ENCODE measurements at regions not wholly inside any gene's neighbourhood (a gene's known extent, or its start where the extent isn't known, plus 50 kb on each side); places are given as distances from the start of the nearest gene placed in this dataset.
"Not testable (repeated sequence)": the region's sequence is repeated elsewhere in the genome, so short reads cannot be mapped to it uniquely, and the experiment has no call there.

DNA sequence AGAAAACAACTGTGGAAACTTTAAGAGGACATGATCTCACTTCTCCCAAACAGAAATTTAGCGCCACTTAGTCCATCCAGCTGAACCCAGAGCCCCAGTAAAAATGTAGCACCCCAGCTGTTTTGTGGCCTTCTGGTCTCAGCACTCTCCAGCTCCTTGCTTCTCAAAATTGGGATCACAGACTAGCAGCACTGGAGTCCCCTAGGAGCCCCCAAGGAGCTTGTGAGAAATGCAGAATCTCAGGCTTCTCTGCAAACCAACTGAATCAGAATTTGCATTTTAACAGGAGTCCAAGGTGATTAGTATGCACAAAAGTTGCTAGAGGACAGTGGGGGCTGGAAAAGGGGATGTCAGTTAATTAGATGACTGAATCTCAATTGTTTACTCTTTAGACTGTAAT, 89.8 kb upstream of the FIBIN start:
- DNase-seq = no peak

DNA sequence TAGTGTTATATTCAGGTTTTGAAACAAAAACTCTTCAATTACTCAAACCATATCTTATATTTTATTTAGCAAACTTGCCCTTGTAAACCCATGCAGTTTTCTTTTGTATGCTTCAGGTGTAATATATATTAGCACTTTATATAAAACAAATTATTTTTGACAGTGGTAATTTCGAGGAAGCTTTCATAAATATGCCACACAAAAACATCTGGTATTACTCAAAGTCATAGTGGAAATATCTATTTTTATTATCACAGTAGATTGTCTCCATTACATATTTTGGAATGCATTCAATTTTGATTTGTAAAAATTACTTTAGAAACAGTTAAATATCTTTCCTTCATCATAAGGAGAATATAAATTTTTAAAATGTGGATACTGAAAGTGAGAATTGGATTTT, 89.1 kb upstream of the FIBIN start:
- no peak for DNase-seq

DNA sequence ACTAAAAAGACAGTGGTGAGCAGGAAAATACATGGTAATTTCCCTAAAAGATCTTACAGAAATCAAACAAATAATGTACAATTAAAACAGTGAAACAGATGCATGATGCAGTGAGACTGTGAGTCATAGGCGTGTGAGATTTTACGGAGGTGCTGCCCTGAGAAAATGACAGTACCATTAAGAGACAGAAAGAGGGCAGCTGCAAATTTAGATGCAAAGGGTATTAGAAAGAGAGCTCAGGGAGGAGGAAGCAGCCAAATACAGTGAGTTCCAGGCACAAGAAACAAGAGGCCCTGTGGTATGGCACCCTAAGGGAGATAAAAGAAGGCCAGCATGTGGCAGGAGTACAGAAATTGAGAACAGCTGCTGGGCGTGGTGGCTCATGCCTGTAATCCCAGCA, 88.5 kb upstream of the FIBIN start:
- peak; percentile 7 for DNase-seq

GRCh38 chr11:26909515-26909914, 84.4 kb upstream of the FIBIN start:
- DNase-seq = no peak

DNA sequence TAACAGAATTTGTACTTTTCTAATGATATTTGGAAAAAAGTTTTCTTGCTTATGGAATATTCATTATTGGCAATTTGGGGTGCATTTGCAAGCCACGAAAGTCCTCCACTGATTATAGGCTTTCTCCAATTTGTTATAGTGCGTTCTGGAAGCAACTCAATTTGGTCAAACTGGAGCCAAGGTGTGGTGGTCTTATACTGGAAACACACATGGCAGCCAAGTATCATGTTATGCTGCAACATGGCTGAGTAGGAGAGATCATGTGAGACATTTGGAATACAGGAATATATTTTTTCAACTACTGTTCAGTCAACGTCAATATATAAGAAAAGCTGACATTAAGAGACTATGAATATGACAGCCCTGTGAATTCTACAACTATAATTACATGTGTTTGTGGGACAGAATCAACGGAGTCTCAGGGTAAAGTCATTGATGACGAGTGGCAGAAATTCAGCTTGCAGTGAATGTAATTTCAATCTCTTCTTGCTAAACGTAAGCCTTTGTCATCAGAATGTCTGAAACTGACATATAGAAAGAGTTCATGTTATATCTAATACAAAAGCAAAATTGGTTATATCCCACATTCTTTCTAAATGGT, 83.8 kb upstream of the FIBIN start:
- no peak for DNase-seq

GRCh38 chr11:26914968-26915367, 78.9 kb upstream of the FIBIN start:
- no peak for DNase-seq

DNA sequence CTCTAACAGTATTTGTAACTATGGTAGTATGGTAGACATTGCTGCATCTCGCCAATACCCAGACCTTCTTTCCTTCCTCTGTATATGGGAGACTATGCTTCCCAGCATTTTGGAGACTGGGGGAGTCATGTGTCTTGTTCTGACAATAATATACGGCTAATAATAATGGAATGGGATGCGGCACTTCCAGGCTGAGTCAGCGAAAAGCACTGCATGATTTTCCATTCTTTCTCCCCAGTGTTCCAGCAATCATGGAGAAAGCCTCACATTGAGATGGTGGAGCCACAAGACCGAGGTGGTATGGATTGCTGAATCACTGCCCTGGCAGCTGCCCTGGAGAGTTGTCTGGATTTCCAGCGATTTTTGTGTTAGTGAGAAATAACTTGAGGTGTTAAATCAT, 77.1 kb upstream of the FIBIN start:
- no peak for DNase-seq

DNA sequence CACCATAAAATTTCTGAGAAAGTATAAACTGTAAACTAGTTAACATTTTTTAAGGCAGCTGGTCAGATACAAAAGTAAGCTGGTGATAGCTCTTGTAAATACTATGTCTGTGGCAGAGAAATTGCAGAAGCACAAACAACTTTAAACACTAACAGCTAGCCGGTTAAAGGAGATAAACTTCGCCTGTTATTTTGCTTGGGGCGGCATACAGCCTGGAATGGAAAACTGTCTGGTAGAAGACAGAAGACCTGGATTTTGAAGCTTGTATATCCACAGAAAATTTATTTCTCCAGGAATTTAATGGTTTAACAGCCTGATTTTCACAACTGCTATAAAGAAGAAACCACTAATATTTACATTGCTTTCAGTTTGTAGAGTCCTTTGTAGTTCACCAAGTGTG, 65.3 kb upstream of the FIBIN start:
- DNase-seq = no peak

- DNase-seq = no peak
Measured at GRCh38 chr11:26929806-26930517, 64.0 kb upstream of the FIBIN start.

DNA sequence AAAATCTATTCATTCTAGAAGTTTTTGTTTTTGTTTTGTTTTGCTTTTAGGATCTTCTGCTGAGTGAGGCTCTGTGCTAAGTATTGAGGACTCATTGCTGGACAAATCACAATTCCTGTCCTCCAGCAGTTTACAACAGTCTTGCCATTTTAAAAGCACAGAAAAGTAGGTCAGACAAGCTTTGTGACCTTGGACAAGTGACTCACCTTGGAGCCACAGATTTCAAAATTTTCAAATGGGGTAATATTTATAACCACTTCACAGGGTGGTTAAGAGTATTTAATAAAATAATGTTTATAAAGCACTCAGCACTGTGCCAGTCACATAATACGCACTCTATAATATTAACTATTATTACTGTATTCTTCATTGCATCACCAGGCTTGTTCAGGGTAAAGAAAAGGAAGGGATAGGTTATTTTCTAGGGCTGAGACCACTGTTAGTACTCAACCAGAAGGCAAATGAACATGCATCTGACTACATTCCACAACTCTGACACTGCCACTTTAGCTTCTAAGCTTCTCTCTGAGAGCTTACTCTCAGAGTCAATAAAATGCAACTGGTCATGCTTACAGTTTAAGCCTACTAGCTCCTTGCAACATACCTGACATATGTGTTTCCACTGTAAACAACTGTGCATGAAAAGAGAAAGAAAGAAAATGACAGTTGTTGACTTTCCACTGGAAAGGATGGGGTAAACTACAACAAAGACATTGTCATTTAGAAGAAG, 63.2 kb upstream of the FIBIN start:
- DNase-seq = no peak

DNA sequence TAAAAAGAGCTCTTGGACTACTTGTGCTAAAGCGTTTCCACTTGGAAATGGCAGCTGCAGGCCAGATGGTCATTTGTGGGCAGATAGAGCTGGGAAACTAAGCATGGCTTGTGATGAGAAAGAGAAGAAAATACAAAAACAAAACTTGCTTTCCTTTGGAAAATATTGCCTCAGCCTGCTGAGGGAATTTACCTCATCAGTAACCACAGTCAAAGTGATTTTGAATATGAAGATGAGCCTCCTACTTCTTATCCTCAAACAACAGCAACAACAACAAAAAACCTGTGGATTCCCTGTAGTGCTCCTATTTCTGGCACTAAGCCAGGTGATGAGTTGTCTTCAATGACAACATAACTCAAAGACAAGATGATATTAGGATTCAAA, 62.7 kb upstream of the FIBIN start:
- DNase-seq = no peak

- no peak for DNase-seq
Measured at GRCh38 chr11:26931881-26932280, 62.0 kb upstream of the FIBIN start.

- DNase-seq = no peak
Measured at GRCh38 chr11:26936109-26936508, 57.8 kb upstream of the FIBIN start.

GRCh38 chr11:26937386-26937785, 56.5 kb upstream of the FIBIN start:
- no peak for DNase-seq

DNA sequence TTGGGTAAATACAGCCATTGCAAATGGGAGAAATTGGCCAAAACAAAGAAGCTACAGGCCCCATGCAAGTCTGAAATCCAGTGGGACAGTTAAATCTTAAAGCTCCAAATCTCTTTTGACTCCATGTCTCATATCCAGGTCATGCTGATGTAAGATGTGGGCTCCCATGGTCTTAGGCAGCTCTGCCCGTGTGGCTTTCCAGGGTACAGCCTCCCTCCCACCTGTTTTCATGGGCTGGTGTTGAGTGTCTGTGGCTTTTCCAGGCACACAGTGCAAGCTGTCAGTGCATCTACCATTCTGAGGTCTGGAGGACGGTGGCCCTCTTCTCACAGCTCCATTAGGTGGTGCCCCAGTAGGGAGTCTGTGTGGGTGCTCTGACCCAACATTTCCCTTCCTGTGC, 53.4 kb upstream of the FIBIN start:
- not testable (repeated sequence) for DNase-seq

- no peak for DNase-seq
Measured at GRCh38 chr11:26942356-26942755, 51.6 kb upstream of the FIBIN start.

- DNase-seq = no peak
Measured at GRCh38 chr11:26943636-26944035, 50.3 kb upstream of the FIBIN start.

All from NCI-H2227 treated with DMSO at 0.1 percent for 48 hours (cell line).